Heart right ventricle (tissue), 16 donors: ENCODE measurements at regions not wholly inside any gene's neighbourhood (a gene's known extent, or its start where the extent isn't known, plus 50 kb on each side); places are given as distances from the start of the nearest gene placed in this dataset.

ENCODE experiments used
- ATAC-seq, 8 donors: fragments of 200-7000 bp; cut with Tn5 transposase; one replicate each; pipeline ENCODE4 v1.9.1; 2020; ENCODE audit warnings: mild to moderate bottlenecking in 8 of 8, moderate library complexity in 8 of 8, moderate number of reproducible peaks in 1 of 8
- DNase-seq, 2 donors: peaks; one replicate each; pipeline ENCODE4 v3.0.0-alpha.2; 2020
- H3K27ac ChIP-seq, 10 donors: fragments of 200-600 bp; sonication (generic) in 2 of 10; one replicate each; pipeline versions ENCODE4 v1.5.0 to v1.8.0; 2020 to 2022; ENCODE audit warnings: mild to moderate bottlenecking in 3 of 10
- H3K27me3 ChIP-seq, 7 donors: fragments of 200-600 bp; one replicate each; pipeline ENCODE4 v1.8.0; 2021 to 2022; ENCODE audit warnings: mild to moderate bottlenecking in 2 of 7
- H3K36me3 ChIP-seq, 9 donors: fragments of 200-600 bp; sonication (generic) in 1 of 9; one replicate each; pipeline versions ENCODE4 v1.5.0 to v1.8.0; 2020 to 2022; ENCODE audit warnings: mild to moderate bottlenecking in 2 of 9
- H3K4me1 ChIP-seq, 9 donors: fragments of 200-600 bp; sonication (generic) in 1 of 9; one replicate each; pipeline versions ENCODE4 v1.5.0 to v1.8.0; 2020 to 2022; ENCODE audit warnings: mild to moderate bottlenecking in 4 of 9
- H3K4me3 ChIP-seq, 10 donors: fragments of 200-600 bp; sonication (generic) in 2 of 10; one replicate each; pipeline versions ENCODE4 v1.5.0 to v1.8.0; 2020 to 2022; ENCODE audit warnings: mild to moderate bottlenecking in 7 of 10, moderate library complexity in 2 of 10
- H3K9me3 ChIP-seq, 11 donors: fragments of 200-600 bp in 10 of 11; sonication (generic) in 2 of 11; one replicate each; pipeline versions ENCODE4 v1.5.0 to v1.8.0; 2013 to 2022; ENCODE audit warnings: mild to moderate bottlenecking in 2 of 11, control low read depth in 1 of 11, moderate library complexity in 1 of 11
- WGBS, 2 donors: extraction: QIAGEN DNeasy Blood & Tissue Kit; methylation state at CpG; one replicate each; pipeline ENCODE4 v1.1.7; 2013; ENCODE audit warnings: inconsistent platforms in 1 of 2; 5-methylcytosine and 5-hydroxymethylcytosine counted together
- intact Hi-C, 10 donors: fragments of 100-400 bp; cut with DNase I; formaldehyde crosslinking; loops; one replicate each; pipeline versions ENCODE4 v1.11.1 to v1.14.2; 2022
- TF ChIP-seq, protein P1 (sequence below), 9 donors: fragments of 200-600 bp; sonication (generic) in 2 of 9; IDR thresholded peaks; one replicate each; pipeline versions ENCODE4 v1.5.0 to v1.8.0; 2021 to 2022; ENCODE audit warnings: antibody characterized with exemption in 9 of 9, mild to moderate bottlenecking in 5 of 9, moderate library complexity in 1 of 9
- donor health status: Arrhythmogenic right ventricular cardiomyopathy.
- donor health status: ischemic (EF 13 %, LVEDD 7.1; RV severe dilation, severe dysfunction).
- donor health status: healthy with polysubstance abuse.
- donor health status: DM: no; HTN: yes; CAD: no.
- donor health status: DM: no; HTN: no; CAD: no.
- donor health status: ischemic (EF 25% LVEDD 6.9; RV normal size, moderate dysfunction).
- donor health status: ischemic (EF 25% LVEDD 5.7; RV mildly dilated, moderate dysfunction).
- donor health status: healthy.
- donor health status: DM: yes; HTN: yes; CAD: no.
- donor health status: Ischemic cardiomyopathy.
- donor health status: ischemic (EF 35%, LVEDD 5.7; RV mildly dilated, moderate dysfunction).
- donor health status: nonischemic (EF 11% LVEDD 7.7; RV severe dilation, severe dysfunction).
- donor health status: DM: yes; HTN: yes; CAD: no.
- donor health status: PGD.
- donor health status: ischemic (EF 29% LVEDD 5.4; RV normal size, mild dysfunction).
- donor health status: nonischemic (EF 23%, LVEDD 6.1; RV moderate dilation, normal function).

GRCh38 chrX:8297766-8298165 lies 126.7 kb upstream of the VCX2 start:
- no peak for DNase-seq
- H3K36me3 ChIP-seq: no peaks in the 10 kb centered on the region
- no peaks in the 10 kb centered on the region for H3K9me3 ChIP-seq
- H3K27ac ChIP-seq: no peak overlapping the region
- no peaks in the 10 kb centered on the region for H3K27me3 ChIP-seq
- no peaks in the 10 kb centered on the region for H3K4me1 ChIP-seq
- TF ChIP-seq, protein P1, sequence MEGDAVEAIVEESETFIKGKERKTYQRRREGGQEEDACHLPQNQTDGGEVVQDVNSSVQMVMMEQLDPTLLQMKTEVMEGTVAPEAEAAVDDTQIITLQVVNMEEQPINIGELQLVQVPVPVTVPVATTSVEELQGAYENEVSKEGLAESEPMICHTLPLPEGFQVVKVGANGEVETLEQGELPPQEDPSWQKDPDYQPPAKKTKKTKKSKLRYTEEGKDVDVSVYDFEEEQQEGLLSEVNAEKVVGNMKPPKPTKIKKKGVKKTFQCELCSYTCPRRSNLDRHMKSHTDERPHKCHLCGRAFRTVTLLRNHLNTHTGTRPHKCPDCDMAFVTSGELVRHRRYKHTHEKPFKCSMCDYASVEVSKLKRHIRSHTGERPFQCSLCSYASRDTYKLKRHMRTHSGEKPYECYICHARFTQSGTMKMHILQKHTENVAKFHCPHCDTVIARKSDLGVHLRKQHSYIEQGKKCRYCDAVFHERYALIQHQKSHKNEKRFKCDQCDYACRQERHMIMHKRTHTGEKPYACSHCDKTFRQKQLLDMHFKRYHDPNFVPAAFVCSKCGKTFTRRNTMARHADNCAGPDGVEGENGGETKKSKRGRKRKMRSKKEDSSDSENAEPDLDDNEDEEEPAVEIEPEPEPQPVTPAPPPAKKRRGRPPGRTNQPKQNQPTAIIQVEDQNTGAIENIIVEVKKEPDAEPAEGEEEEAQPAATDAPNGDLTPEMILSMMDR (IDR thresholded peaks at IDR 0.05): no peak
- no peak for ATAC-seq
- intact Hi-C loops: no loop called here
- WGBS, 2 donors: 66 to 70% methylated on average over 3 of the region's 3 CpGs
- no peak overlapping the region for H3K4me3 ChIP-seq

DNA sequence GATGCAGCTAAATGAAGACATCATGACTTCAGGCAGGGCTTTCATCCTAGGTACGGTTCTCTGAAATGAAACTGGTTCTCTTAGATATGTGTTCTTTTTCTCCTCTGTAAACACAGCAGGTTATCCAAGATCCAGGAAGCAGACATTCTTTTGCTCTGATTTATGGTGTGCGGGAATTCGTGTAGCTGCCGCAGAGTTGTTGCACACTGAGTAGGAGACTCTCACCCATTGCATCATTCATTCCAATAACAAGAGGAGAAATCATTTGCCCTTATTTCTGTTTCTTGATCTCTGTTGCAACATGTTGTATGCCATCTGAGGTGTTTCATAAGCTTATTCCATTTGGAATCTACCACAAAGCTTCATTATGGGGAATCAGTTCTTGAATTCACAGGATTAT lies 133.6 kb upstream of the VCX2 start:
- TF ChIP-seq, protein P1 (IDR thresholded peaks at IDR 0.05): no peak
- H3K4me3 ChIP-seq: no peak overlapping the region
- intact Hi-C loops: loop anchor here in 1 of 10 donors (5.0 kb wide), 1 partner anchor 1433 kb away; no protein-coding TSS in a partner anchor
- no peaks in the 10 kb centered on the region for H3K27me3 ChIP-seq
- no peaks in the 10 kb centered on the region for H3K9me3 ChIP-seq
- no peaks in the 10 kb centered on the region for H3K36me3 ChIP-seq
- H3K4me1 ChIP-seq: no peaks in the 10 kb centered on the region
- WGBS, 2 donors: 87 to 92% methylated on average over 4 of the region's 4 CpGs
- DNase-seq: no peak
- no peak overlapping the region for H3K27ac ChIP-seq
- ATAC-seq: no peak

DNA sequence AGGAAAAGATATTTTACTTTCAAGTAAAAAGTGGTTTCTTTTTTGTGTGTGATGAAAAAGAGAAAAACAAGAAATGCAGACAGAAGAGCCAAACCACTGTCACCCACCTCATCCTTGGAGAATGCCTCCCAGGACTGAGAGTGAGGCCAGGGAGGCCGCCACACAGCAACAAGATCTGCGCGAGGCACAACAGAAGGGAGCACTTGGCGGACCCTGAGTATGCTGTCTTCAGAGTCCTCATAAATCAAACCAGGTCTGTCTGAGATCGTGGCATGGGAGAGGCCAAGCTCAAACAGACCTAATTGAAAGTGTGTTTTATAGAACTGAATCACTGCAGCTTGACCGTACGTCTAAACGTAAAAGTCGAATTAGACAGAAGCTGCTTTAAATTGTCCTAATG lies 134.3 kb upstream of the VCX2 start:
- Histone ChIP-seq H3K36me3 (no peaks in the 10 kb centered on the region), H3K27ac (no peak overlapping the region), H3K9me3 (peaks cover 0 to 4% (median 0%) of the 10 kb centered on the region in 11 donors), H3K4me1 (no peaks in the 10 kb centered on the region), H3K4me3 (no peak overlapping the region), H3K27me3 (no peaks in the 10 kb centered on the region)
- intact Hi-C loops: loop anchor here in 1 of 10 donors (5.0 kb wide), 1 partner anchor 1432 kb away; no protein-coding TSS in a partner anchor
- ATAC-seq: no peak
- no peak for DNase-seq
- TF ChIP-seq, protein P1 (IDR thresholded peaks at IDR 0.05): no peak
- WGBS, 2 donors: 93% methylated on average over 9 of the region's 9 CpGs

DNA sequence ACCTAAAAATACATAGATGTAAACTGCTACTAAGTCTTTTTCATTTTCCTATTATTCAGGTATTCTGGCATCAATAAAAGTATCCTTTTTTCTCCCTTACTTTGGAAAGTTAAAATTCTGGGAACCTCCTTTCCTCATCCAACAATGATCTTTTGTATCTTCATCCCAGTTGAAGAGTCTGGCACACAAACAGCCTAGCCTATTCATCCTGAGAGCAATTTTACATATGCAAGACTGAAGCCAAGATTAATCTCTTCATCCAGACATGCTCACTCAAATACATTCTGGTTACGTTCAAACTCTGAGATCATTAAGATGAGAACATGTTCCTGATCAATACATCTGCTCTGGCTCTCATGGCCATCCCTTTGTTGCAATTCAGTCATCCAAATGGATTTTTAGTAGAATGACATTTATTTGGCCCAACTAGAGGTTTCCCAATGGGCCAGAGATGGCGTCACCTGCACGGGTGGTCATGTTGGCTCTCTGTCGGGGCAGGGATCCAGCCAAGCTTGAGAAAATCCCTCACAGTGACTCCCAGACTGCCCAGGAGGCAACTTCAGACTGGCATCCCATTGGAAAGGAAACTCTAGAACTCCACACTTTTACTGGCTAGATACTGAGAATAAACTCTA lies 135.3 kb upstream of the VCX2 start:
- no peak for DNase-seq
- H3K4me1 ChIP-seq: no peaks in the 10 kb centered on the region
- no peaks in the 10 kb centered on the region for H3K27me3 ChIP-seq
- peaks cover 0 to 4% (median 0%) of the 10 kb centered on the region in 11 donors for H3K9me3 ChIP-seq
- ATAC-seq: no peak
- H3K4me3 ChIP-seq: no peak overlapping the region
- H3K27ac ChIP-seq: no peak overlapping the region
- WGBS, 2 donors: 88% methylated on average over 4 of the region's 4 CpGs
- no peaks in the 10 kb centered on the region for H3K36me3 ChIP-seq
- TF ChIP-seq, protein P1 (IDR thresholded peaks at IDR 0.05): no peak
- intact Hi-C loops: loop anchor here in 1 of 10 donors (5.0 kb wide), 1 partner anchor 1431 kb away; no protein-coding TSS in a partner anchor
